Liver (tissue), 8 donors: ENCODE measurements at regions not wholly inside any gene's neighbourhood (a gene's known extent, or its start where the extent isn't known, plus 50 kb on each side); places are given as distances from the start of the nearest gene placed in this dataset.

ENCODE experiments used
- DNase-seq: peaks from one replicate; pipeline ENCODE4 v3.0.0-alpha.2; 2017; ENCODE audit warnings: low spot score
- H3K27ac ChIP-seq, 2 donors: one replicate each; pipeline ENCODE4 v1.7.0; 2013; ENCODE audit warnings: inconsistent platforms in 2 of 2, low read length in 2 of 2, control low read depth in 1 of 2, low read depth in 1 of 2, mild to moderate bottlenecking in 1 of 2
- H3K27me3 ChIP-seq, 4 donors: one replicate each; pipeline versions ENCODE4 v1.6.1 to v1.7.0; 2013; ENCODE audit warnings: low read length in 3 of 4, inconsistent platforms in 1 of 4, mild to moderate bottlenecking in 1 of 4, moderate library complexity in 1 of 4; ENCODE audit not compliant: control insufficient read depth in 4 of 4, insufficient read depth in 4 of 4
- H3K36me3 ChIP-seq, 4 donors: one replicate each; pipeline versions ENCODE4 v1.6.1 to v1.7.0; 2013; ENCODE audit warnings: low read length in 3 of 4, mild to moderate bottlenecking in 3 of 4, low read depth in 1 of 4, moderate library complexity in 1 of 4; ENCODE audit not compliant: control insufficient read depth in 4 of 4, insufficient read depth in 3 of 4
- H3K4me1 ChIP-seq, 4 donors: one replicate each; pipeline versions ENCODE4 v1.6.1 to v1.7.0; 2013; ENCODE audit warnings: low read length in 3 of 4, mild to moderate bottlenecking in 3 of 4, moderate library complexity in 1 of 4; ENCODE audit not compliant: control insufficient read depth in 4 of 4, insufficient read depth in 4 of 4
- H3K4me3 ChIP-seq, 3 donors: one replicate each; pipeline versions ENCODE4 v1.6.1 to v1.7.0; 2013; ENCODE audit warnings: low read length in 3 of 3, control low read depth in 1 of 3, low read depth in 1 of 3, mild to moderate bottlenecking in 1 of 3
- H3K9ac ChIP-seq, 2 donors: one replicate each; pipeline ENCODE4 v1.7.0; 2013; ENCODE audit warnings: low read length in 2 of 2, mild to moderate bottlenecking in 2 of 2, moderate library complexity in 2 of 2, control low read depth in 1 of 2, low read depth in 1 of 2
- H3K9me3 ChIP-seq, 4 donors: one replicate each; pipeline versions ENCODE4 v1.6.1 to v1.7.0; 2013; ENCODE audit warnings: low read length in 3 of 4; ENCODE audit not compliant: control insufficient read depth in 4 of 4
- ATF3 ChIP-seq: IDR thresholded peaks from 2 replicates; pipeline ENCODE4 v1.6.1; 2016; ENCODE audit warnings: antibody characterized with exemption
- CTCF ChIP-seq: fragments of 150-350 bp; IDR thresholded peaks from 2 replicates; pipeline ENCODE4 v1.5.1; 2017; ENCODE audit warnings: improper control_type of control experiment, low read depth, low read length; ENCODE audit not compliant: missing input control
- EGR1 ChIP-seq, 2 donors: IDR thresholded peaks; 2 replicates each; pipeline ENCODE4 v1.6.1; 2016 to 2018; ENCODE audit warnings: antibody characterized with exemption in 2 of 2, low read depth in 2 of 2
- FOXA1 ChIP-seq: IDR thresholded peaks from 2 replicates; pipeline ENCODE4 v1.6.1; 2016; ENCODE audit warnings: antibody characterized with exemption
- FOXA2 ChIP-seq: IDR thresholded peaks from 2 replicates; pipeline ENCODE4 v1.6.1; 2016; ENCODE audit warnings: antibody characterized with exemption
- GABPA ChIP-seq, 2 donors: IDR thresholded peaks in 1 of 2; conservative IDR thresholded peaks in 1 of 2; 2 replicates each; pipeline ENCODE4 v1.6.1; 2016; ENCODE audit warnings: antibody characterized with exemption in 2 of 2, mild to moderate bottlenecking in 1 of 2, moderate library complexity in 1 of 2
- HNF4A ChIP-seq, 2 donors: conservative IDR thresholded peaks; 2 replicates each; pipeline ENCODE4 v1.6.1; 2016; ENCODE audit warnings: antibody characterized with exemption in 2 of 2, mild to moderate bottlenecking in 2 of 2
- HNF4G ChIP-seq: IDR thresholded peaks from 2 replicates; pipeline ENCODE4 v1.6.1; 2016; ENCODE audit warnings: antibody characterized with exemption
- JUND ChIP-seq, 2 donors: IDR thresholded peaks; 2 replicates each; pipeline ENCODE4 v1.6.1; 2016; ENCODE audit warnings: antibody characterized with exemption in 2 of 2
- MAX ChIP-seq: IDR thresholded peaks from 2 replicates; pipeline ENCODE4 v1.6.1; 2016; ENCODE audit warnings: antibody characterized with exemption
- NR2F2 ChIP-seq: IDR thresholded peaks from 2 replicates; pipeline ENCODE4 v1.6.1; 2016; ENCODE audit warnings: antibody characterized with exemption
- RAD21 ChIP-seq, 2 donors: IDR thresholded peaks; 2 replicates each; pipeline ENCODE4 v1.6.1; 2016; ENCODE audit warnings: antibody characterized with exemption in 2 of 2, mild to moderate bottlenecking in 2 of 2
- REST ChIP-seq: IDR thresholded peaks from 2 replicates; pipeline ENCODE4 v1.6.1; 2016; ENCODE audit warnings: antibody characterized with exemption, mild to moderate bottlenecking
- RXRA ChIP-seq, 2 donors: IDR thresholded peaks; 2 replicates each; pipeline ENCODE4 v1.6.1; 2017 to 2018; ENCODE audit warnings: antibody characterized with exemption in 2 of 2, mild to moderate bottlenecking in 1 of 2
- SP1 ChIP-seq: IDR thresholded peaks from 2 replicates; pipeline ENCODE4 v1.6.1; 2018; ENCODE audit warnings: antibody characterized with exemption, mild to moderate bottlenecking
- TAF1 ChIP-seq: conservative IDR thresholded peaks from 2 replicates; pipeline ENCODE4 v1.6.1; 2016; ENCODE audit warnings: antibody characterized with exemption, mild to moderate bottlenecking
- YY1 ChIP-seq: IDR thresholded peaks from 2 replicates; pipeline ENCODE4 v1.6.1; 2016; ENCODE audit warnings: antibody characterized with exemption, mild to moderate bottlenecking
- WGBS: extraction: QIAGEN DNeasy Blood & Tissue Kit; methylation state at CpG from one replicate; pipeline ENCODE4 v1.1.7; 2013; 5-methylcytosine and 5-hydroxymethylcytosine counted together
- donor health status: healthy.
- donor health status: healthy.
- donor health status: healthy.
- donor health status: healthy.
- donor health status: healthy.

GRCh38 chr4:65195002-65195401 is 475.3 kb downstream of the EPHA5 start (continued):
- TF ChIP-seq REST = no peak
- no peak for TF ChIP-seq ATF3
- TF ChIP-seq NR2F2 = no peak
- TF ChIP-seq MAX = no peak
- TF ChIP-seq GABPA (IDR thresholded peaks at IDR 0.05 in 1 of 2, conservative IDR thresholded peaks at IDR 0.05 in 1 of 2) = no peak
- no peak for TF ChIP-seq EGR1 (IDR thresholded peaks at IDR 0.05; ENCODE audit: low read depth in 2 of 2)

GRCh38 chr4:65193985-65194384 is 476.3 kb downstream of the EPHA5 start:
- Histone ChIP-seq H3K27ac (no peak overlapping the region), H3K4me3 (no peak overlapping the region), H3K36me3 (no peaks in the 10 kb centered on the region), H3K27me3 (peaks cover 0 to 3% (median 0%) of the 10 kb centered on the region in 4 donors), H3K4me1 (no peaks in the 10 kb centered on the region), H3K9me3 (peaks cover 0 to 3% (median 0%) of the 10 kb centered on the region in 4 donors), H3K9ac (no peak overlapping the region)
- 78% methylated on average over 7 of the region's 7 CpGs for WGBS
- TF ChIP-seq YY1 (no peak), MAX (no peak), RAD21 (IDR thresholded peaks at IDR 0.05) (no peak), FOXA2 (no peak), SP1 (no peak), GABPA (IDR thresholded peaks at IDR 0.05 in 1 of 2, conservative IDR thresholded peaks at IDR 0.05 in 1 of 2) (no peak), ATF3 (no peak)
- DNase-seq = no peak

- Histone ChIP-seq H3K27me3 (peaks cover 0 to 3% (median 0%) of the 10 kb centered on the region in 4 donors), H3K4me3 (no peak overlapping the region), H3K36me3 (no peaks in the 10 kb centered on the region), H3K4me1 (no peaks in the 10 kb centered on the region), H3K9ac (no peak overlapping the region), H3K27ac (no peak overlapping the region), H3K9me3 (peaks cover 0 to 3% (median 0%) of the 10 kb centered on the region in 4 donors)
- WGBS = 90% methylated on average over 2 of the region's 2 CpGs
- no peak for DNase-seq
- no peak for TF ChIP-seq YY1
- no peak for TF ChIP-seq REST
- TF ChIP-seq CTCF = no peak
- no peak for TF ChIP-seq GABPA (IDR thresholded peaks at IDR 0.05 in 1 of 2, conservative IDR thresholded peaks at IDR 0.05 in 1 of 2)
- no peak for TF ChIP-seq FOXA2
- TF ChIP-seq ATF3 = no peak
- TF ChIP-seq SP1 = no peak
- no peak for TF ChIP-seq TAF1
- TF ChIP-seq RXRA (IDR thresholded peaks at IDR 0.05) = no peak
- TF ChIP-seq HNF4G = no peak
- no peak for TF ChIP-seq NR2F2
- TF ChIP-seq JUND (IDR thresholded peaks at IDR 0.05) = no peak
- no peak for TF ChIP-seq HNF4A (conservative IDR thresholded peaks at IDR 0.05)
- TF ChIP-seq MAX = no peak
- TF ChIP-seq FOXA1 = no peak
Observed at GRCh38 chr4:65190780-65191179, 479.5 kb downstream of the EPHA5 start.
